ENCODE measurements at regions not wholly inside any gene's neighbourhood (a gene's known extent, or its start where the extent isn't known, plus 50 kb on each side); places are given as distances from the start of the nearest gene placed in this dataset.

DNA sequence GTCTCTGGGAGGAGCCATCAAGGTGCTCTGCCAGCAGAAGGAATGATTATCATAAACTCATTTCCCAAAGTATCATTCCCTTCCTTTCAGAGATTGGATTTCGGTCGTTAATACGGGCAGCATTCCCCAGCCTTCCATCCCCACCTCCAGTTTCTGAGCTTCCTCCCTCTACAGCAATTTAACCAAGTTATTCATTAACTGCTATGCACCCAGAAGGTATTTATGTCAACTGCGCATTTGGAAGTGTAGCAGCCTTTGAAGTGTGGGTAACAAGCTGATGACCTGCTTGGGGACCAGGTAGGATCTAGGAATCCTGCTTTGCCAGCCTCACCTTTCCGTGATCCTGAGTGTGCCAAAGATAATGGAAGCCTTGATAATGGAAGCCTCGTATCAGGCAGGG lies 172.4 kb upstream of the IGSF21 start:
- H3K4me2 ChIP-seq (ENCODE audit: low read length) = no peak overlapping the region
- ChIA-PET CTCF (interaction anchor here (2.4 kb wide), 1 partner anchor 12 kb away, joined by 8 read pairs; no protein-coding TSS in a partner anchor), RAD21 (ENCODE audit: low non-redundant PET in 1 of 2, low total read pairs in 2 of 2, uncharacterized antibody in 2 of 2, unreplicated experiment in 2 of 2) (no interaction called here), POLR2A (no interaction called here)
- H3K9me2 ChIP-seq (ENCODE audit: insufficient read depth) = no peaks in the 10 kb centered on the region
- no TSS peak for BruUV-seq (replicated peaks)
- H3K9ac ChIP-seq (ENCODE audit: low read length) = no peak overlapping the region
- peaks cover 37% of the 10 kb centered on the region; the same call in 1 of the 2 replicates for H3K27me3 ChIP-seq (ENCODE audit: insufficient read depth, low read length)
- TF ChIP-seq POLR2AphosphoS5 (IDR thresholded peaks at IDR 0.05; ENCODE audit: low read depth, low read length) (no peak), EZH2 (IDR thresholded peaks at IDR 0.05) (no peak), FOSL1 (IDR thresholded peaks at IDR 0.05; ENCODE audit: low read depth) (no peak), RAD21 (IDR thresholded peaks at IDR 0.05; ENCODE audit: low read depth) (no peak), JUND (IDR thresholded peaks at IDR 0.05) (no peak), YY1 (IDR thresholded peaks at IDR 0.05; ENCODE audit: extremely low read depth, insufficient replicate concordance, low read depth, low read length) (no peak), SRF (IDR thresholded peaks at IDR 0.05; ENCODE audit: low read depth) (no peak), SP1 (IDR thresholded peaks at IDR 0.05; ENCODE audit: low read depth) (no peak), CBX3 (IDR thresholded peaks at IDR 0.05; ENCODE audit: low read depth) (no peak), ELF1 (IDR thresholded peaks at IDR 0.05; ENCODE audit: borderline replicate concordance, low read depth) (no peak), SIN3A (IDR thresholded peaks at IDR 0.05; ENCODE audit: low read depth) (no peak), CEBPB (IDR thresholded peaks at IDR 0.05; ENCODE audit: low read depth) (no peak), ZFX (IDR thresholded peaks at IDR 0.05) (no peak), EGR1 (IDR thresholded peaks at IDR 0.05; ENCODE audit: low read depth) (no peak), TCF7L2 (IDR thresholded peaks at IDR 0.05; ENCODE audit: borderline replicate concordance, extremely low read depth, insufficient read depth, insufficient read length) (no peak)
- TF ChIP-seq, protein P1, sequence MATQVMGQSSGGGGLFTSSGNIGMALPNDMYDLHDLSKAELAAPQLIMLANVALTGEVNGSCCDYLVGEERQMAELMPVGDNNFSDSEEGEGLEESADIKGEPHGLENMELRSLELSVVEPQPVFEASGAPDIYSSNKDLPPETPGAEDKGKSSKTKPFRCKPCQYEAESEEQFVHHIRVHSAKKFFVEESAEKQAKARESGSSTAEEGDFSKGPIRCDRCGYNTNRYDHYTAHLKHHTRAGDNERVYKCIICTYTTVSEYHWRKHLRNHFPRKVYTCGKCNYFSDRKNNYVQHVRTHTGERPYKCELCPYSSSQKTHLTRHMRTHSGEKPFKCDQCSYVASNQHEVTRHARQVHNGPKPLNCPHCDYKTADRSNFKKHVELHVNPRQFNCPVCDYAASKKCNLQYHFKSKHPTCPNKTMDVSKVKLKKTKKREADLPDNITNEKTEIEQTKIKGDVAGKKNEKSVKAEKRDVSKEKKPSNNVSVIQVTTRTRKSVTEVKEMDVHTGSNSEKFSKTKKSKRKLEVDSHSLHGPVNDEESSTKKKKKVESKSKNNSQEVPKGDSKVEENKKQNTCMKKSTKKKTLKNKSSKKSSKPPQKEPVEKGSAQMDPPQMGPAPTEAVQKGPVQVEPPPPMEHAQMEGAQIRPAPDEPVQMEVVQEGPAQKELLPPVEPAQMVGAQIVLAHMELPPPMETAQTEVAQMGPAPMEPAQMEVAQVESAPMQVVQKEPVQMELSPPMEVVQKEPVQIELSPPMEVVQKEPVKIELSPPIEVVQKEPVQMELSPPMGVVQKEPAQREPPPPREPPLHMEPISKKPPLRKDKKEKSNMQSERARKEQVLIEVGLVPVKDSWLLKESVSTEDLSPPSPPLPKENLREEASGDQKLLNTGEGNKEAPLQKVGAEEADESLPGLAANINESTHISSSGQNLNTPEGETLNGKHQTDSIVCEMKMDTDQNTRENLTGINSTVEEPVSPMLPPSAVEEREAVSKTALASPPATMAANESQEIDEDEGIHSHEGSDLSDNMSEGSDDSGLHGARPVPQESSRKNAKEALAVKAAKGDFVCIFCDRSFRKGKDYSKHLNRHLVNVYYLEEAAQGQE (IDR thresholded peaks at IDR 0.05; ENCODE audit: low read depth) = no peak
- TF ChIP-seq, protein P2, sequence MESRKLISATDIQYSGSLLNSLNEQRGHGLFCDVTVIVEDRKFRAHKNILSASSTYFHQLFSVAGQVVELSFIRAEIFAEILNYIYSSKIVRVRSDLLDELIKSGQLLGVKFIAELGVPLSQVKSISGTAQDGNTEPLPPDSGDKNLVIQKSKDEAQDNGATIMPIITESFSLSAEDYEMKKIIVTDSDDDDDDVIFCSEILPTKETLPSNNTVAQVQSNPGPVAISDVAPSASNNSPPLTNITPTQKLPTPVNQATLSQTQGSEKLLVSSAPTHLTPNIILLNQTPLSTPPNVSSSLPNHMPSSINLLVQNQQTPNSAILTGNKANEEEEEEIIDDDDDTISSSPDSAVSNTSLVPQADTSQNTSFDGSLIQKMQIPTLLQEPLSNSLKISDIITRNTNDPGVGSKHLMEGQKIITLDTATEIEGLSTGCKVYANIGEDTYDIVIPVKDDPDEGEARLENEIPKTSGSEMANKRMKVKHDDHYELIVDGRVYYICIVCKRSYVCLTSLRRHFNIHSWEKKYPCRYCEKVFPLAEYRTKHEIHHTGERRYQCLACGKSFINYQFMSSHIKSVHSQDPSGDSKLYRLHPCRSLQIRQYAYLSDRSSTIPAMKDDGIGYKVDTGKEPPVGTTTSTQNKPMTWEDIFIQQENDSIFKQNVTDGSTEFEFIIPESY (IDR thresholded peaks at IDR 0.05; ENCODE audit: extremely low read depth, insufficient replicate concordance, low read length) = no peak
- TF ChIP-seq, protein P3, sequence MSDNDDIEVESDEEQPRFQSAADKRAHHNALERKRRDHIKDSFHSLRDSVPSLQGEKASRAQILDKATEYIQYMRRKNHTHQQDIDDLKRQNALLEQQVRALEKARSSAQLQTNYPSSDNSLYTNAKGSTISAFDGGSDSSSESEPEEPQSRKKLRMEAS (IDR thresholded peaks at IDR 0.05) = no peak
- TF ChIP-seq, protein P4, sequence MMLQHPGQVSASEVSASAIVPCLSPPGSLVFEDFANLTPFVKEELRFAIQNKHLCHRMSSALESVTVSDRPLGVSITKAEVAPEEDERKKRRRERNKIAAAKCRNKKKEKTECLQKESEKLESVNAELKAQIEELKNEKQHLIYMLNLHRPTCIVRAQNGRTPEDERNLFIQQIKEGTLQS (IDR thresholded peaks at IDR 0.05) = no peak
- no peak for DNase-seq (ENCODE audit: low read depth, low spot score)
- no peak overlapping the region for H3K27ac ChIP-seq (ENCODE audit: low read depth, low read length)
- H3K36me3 ChIP-seq (ENCODE audit: control insufficient read depth in 1 of 2, insufficient read depth in 2 of 2, low read length in 2 of 2) = no peaks in the 10 kb centered on the region
- no peaks in the 10 kb centered on the region for H4K20me1 ChIP-seq (ENCODE audit: insufficient read depth)
- no peak overlapping the region for H2AFZ ChIP-seq (ENCODE audit: low read depth, low read length, poor library complexity, severe bottlenecking)
- ATAC-seq = no peak
- no peak overlapping the region for H3K4me3 ChIP-seq (replicated peaks in 1 of 2; ENCODE audit: low read depth in 1 of 2, low read length in 2 of 2)
- no peaks in the 10 kb centered on the region for H3K4me1 ChIP-seq (ENCODE audit: control insufficient read depth in 1 of 2, insufficient read depth in 2 of 2, low read length in 2 of 2)
- no peaks in the 10 kb centered on the region for H3K79me2 ChIP-seq (ENCODE audit: insufficient read depth, low read length)
- intact Hi-C loops (cut with micrococcal nuclease) = no loop called here
- no peaks in the 10 kb centered on the region for H3K9me3 ChIP-seq (ENCODE audit: control insufficient read depth in 1 of 2, insufficient read depth in 1 of 2, low read depth in 1 of 2, low read length in 2 of 2)

Data from HCT116 (cell line).